Esophagus muscularis mucosa (tissue), 4 donors: ENCODE measurements at regions not wholly inside any gene's neighbourhood (a gene's known extent, or its start where the extent isn't known, plus 50 kb on each side); places are given as distances from the start of the nearest gene placed in this dataset.
A peak's percentile ranks its signal among the peaks of the same experiment; 100 is the strongest.

Experiments used
- DNase-seq: peaks from one replicate; pipeline ENCODE4 v3.0.0-alpha.2; 2017; ENCODE audit errors: extremely low spot score
- H3K27ac ChIP-seq, 4 donors: fragments of 200-600 bp; sonication (generic); replicated peaks in 1 of 4; 1 replicate in 3 of 4; 2 replicates in 1 of 4; pipeline ENCODE4 v1.5.1; 2016 to 2019; ENCODE audit warnings: mild to moderate bottlenecking in 1 of 4
- H3K27me3 ChIP-seq, 4 donors: fragments of 200-600 bp; sonication (generic); one replicate each; pipeline versions ENCODE4 v1.5.1 to v1.6.0; 2016 to 2019
- H3K36me3 ChIP-seq, 4 donors: fragments of 200-600 bp; sonication (generic); one replicate each; pipeline ENCODE4 v1.5.1; 2016 to 2019
- H3K4me1 ChIP-seq, 4 donors: fragments of 200-600 bp; sonication (generic); one replicate each; pipeline ENCODE4 v1.5.1; 2016 to 2019
- H3K4me3 ChIP-seq, 4 donors: fragments of 200-600 bp; sonication (generic); 1 replicate in 2 of 4; 2 replicates in 2 of 4; pipeline ENCODE4 v1.5.1; 2016 to 2019; ENCODE audit warnings: mild to moderate bottlenecking in 4 of 4, moderate library complexity in 1 of 4
- H3K9me3 ChIP-seq, 4 donors: fragments of 200-600 bp; sonication (generic); 1 replicate in 3 of 4; 2 replicates in 1 of 4; pipeline ENCODE4 v1.5.1; 2016 to 2019
- EP300 ChIP-seq: sonication (generic); formaldehyde crosslinking; IDR thresholded peaks from one replicate; pipeline ENCODE4 v1.6.1; 2017; ENCODE audit warnings: antibody characterized with exemption
- POLR2A ChIP-seq: fragments of 450-650 bp; IDR thresholded peaks from one replicate; pipeline ENCODE4 v1.6.1; 2017; ENCODE audit warnings: antibody characterized with exemption, moderate library complexity, mild to moderate bottlenecking, low read depth
- POLR2AphosphoS5 ChIP-seq, 2 donors: sonication (generic); formaldehyde crosslinking; IDR thresholded peaks; one replicate each; pipeline ENCODE4 v1.6.1; 2017; ENCODE audit warnings: antibody characterized with exemption in 2 of 2
- WGBS: methylation state at CpG from one replicate; pipeline ENCODE4 v1.1.5; 2018; 5-methylcytosine and 5-hydroxymethylcytosine counted together
- intact Hi-C: fragments of 100-400 bp; cut with DNase I; formaldehyde crosslinking; loops from one replicate; pipeline ENCODE4 v1.15.1; 2023
- TF ChIP-seq, protein P1 (sequence below), 3 experiments: fragments of 200-600 bp in 2 of 3; fragments of 450-650 bp in 1 of 3; sonication (generic) in 2 of 3; IDR thresholded peaks; one replicate each; pipeline ENCODE4 v1.5.1; 2017 to 2019; ENCODE audit warnings: antibody characterized with exemption in 3 of 3, mild to moderate bottlenecking in 2 of 3, moderate library complexity in 1 of 3

- Histone ChIP-seq H3K36me3 (no peaks in the 10 kb centered on the region), H3K4me1 (no peaks in the 10 kb centered on the region), H3K27ac (no peak overlapping the region), H3K4me3 (no peak overlapping the region), H3K27me3 (no peaks in the 10 kb centered on the region), H3K9me3 (no peaks in the 10 kb centered on the region)
- intact Hi-C loops = loop anchor here (10.0 kb wide), 1 partner anchor 187 kb away; no protein-coding TSS in a partner anchor
- peak; percentile 78 for DNase-seq
- 89% methylated on average over 4 of the region's 4 CpGs for WGBS
- no peak for TF ChIP-seq POLR2A
- TF ChIP-seq, protein P1, sequence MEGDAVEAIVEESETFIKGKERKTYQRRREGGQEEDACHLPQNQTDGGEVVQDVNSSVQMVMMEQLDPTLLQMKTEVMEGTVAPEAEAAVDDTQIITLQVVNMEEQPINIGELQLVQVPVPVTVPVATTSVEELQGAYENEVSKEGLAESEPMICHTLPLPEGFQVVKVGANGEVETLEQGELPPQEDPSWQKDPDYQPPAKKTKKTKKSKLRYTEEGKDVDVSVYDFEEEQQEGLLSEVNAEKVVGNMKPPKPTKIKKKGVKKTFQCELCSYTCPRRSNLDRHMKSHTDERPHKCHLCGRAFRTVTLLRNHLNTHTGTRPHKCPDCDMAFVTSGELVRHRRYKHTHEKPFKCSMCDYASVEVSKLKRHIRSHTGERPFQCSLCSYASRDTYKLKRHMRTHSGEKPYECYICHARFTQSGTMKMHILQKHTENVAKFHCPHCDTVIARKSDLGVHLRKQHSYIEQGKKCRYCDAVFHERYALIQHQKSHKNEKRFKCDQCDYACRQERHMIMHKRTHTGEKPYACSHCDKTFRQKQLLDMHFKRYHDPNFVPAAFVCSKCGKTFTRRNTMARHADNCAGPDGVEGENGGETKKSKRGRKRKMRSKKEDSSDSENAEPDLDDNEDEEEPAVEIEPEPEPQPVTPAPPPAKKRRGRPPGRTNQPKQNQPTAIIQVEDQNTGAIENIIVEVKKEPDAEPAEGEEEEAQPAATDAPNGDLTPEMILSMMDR (IDR thresholded peaks at IDR 0.05) = no peak
- no peak for TF ChIP-seq EP300
- no peak for TF ChIP-seq POLR2AphosphoS5 (IDR thresholded peaks at IDR 0.05)
Measured at GRCh38 chr2:71991397-71991796, 156.3 kb downstream of the CYP26B1 start.

GRCh38 chr2:71990826-71991225 is 156.8 kb downstream of the CYP26B1 start:
- DNase-seq = no peak
- WGBS = 85% methylated on average over 3 of the region's 3 CpGs
- intact Hi-C loops = loop anchor here (10.0 kb wide), 1 partner anchor 186 kb away; no protein-coding TSS in a partner anchor

DNA sequence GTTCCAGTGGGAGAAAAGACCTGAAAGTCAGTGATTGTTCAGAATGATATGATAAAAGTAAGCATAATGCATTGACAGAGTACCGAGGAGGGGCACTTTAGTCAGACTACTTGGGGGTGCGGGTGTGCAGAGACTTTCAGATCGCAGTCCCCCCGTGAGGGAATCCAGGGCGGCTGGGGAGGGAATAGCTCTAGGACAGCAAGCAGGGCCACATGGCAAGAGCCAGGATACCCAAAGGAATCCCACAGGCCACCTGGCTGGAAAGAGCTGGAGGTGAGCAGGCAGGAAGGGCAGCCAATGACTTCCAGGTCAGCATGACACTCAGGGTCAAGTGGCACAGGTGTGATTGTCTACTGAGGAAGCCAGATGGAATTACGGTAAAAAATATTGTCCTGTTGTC is 157.5 kb downstream of the CYP26B1 start:
- Histone ChIP-seq H3K36me3 (no peaks in the 10 kb centered on the region), H3K9me3 (no peaks in the 10 kb centered on the region), H3K4me1 (no peaks in the 10 kb centered on the region), H3K4me3 (no peak overlapping the region), H3K27ac (no peak overlapping the region), H3K27me3 (no peaks in the 10 kb centered on the region)
- peak; percentile 79 for DNase-seq
- intact Hi-C loops = loop anchor here (10.0 kb wide), 1 partner anchor 185 kb away; no protein-coding TSS in a partner anchor
- TF ChIP-seq, protein P1 (IDR thresholded peaks at IDR 0.05) = no peak
- TF ChIP-seq EP300 = no peak
- WGBS = 85% methylated on average over 6 of the region's 6 CpGs

More at GRCh38 chr2:71990826-71991225, 156.8 kb downstream of the CYP26B1 start:
- Histone ChIP-seq H3K4me1 (no peaks in the 10 kb centered on the region), H3K27me3 (no peaks in the 10 kb centered on the region), H3K27ac (no peak overlapping the region), H3K4me3 (no peak overlapping the region), H3K36me3 (no peaks in the 10 kb centered on the region), H3K9me3 (no peaks in the 10 kb centered on the region)
- TF ChIP-seq POLR2A (no peak), POLR2AphosphoS5 (IDR thresholded peaks at IDR 0.05) (no peak), EP300 (no peak)
- TF ChIP-seq, protein P1 (IDR thresholded peaks at IDR 0.05) = no peak

- H3K36me3 ChIP-seq = no peaks in the 10 kb centered on the region
- H3K27ac ChIP-seq = no peak overlapping the region
- H3K9me3 ChIP-seq = no peaks in the 10 kb centered on the region
- H3K27me3 ChIP-seq = no peaks in the 10 kb centered on the region
- TF ChIP-seq EP300 (no peak), POLR2A (no peak), POLR2AphosphoS5 (IDR thresholded peaks at IDR 0.05) (no peak)
- TF ChIP-seq, protein P1 (IDR thresholded peaks at IDR 0.05) = no peak
- H3K4me1 ChIP-seq = no peaks in the 10 kb centered on the region
- no peak overlapping the region for H3K4me3 ChIP-seq
- WGBS = 86% methylated on average over 5 of the region's 5 CpGs
- intact Hi-C loops = loop anchor here (10.0 kb wide), 1 partner anchor 185 kb away; no protein-coding TSS in a partner anchor
- peak; percentile 79 for DNase-seq
Measured at GRCh38 chr2:71989671-71990070, 158.0 kb downstream of the CYP26B1 start.

- 78% methylated on average over 2 of the region's 2 CpGs for WGBS
- intact Hi-C loops = no loop called here
- no peak overlapping the region for H3K4me3 ChIP-seq
- no peak for DNase-seq
- H3K27me3 ChIP-seq = no peaks in the 10 kb centered on the region
- no peaks in the 10 kb centered on the region for H3K36me3 ChIP-seq
- no peaks in the 10 kb centered on the region for H3K9me3 ChIP-seq
- TF ChIP-seq, protein P1 (IDR thresholded peaks at IDR 0.05) = no peak
- TF ChIP-seq POLR2A = no peak
- TF ChIP-seq EP300 = no peak
- TF ChIP-seq POLR2AphosphoS5 (IDR thresholded peaks at IDR 0.05) = no peak
- no peaks in the 10 kb centered on the region for H3K4me1 ChIP-seq
- no peak overlapping the region for H3K27ac ChIP-seq
Measured at GRCh38 chr2:71988170-71988569, 159.5 kb downstream of the CYP26B1 start.
